ENCODE measurements at regions not wholly inside any gene's neighbourhood (a gene's known extent, or its start where the extent isn't known, plus 50 kb on each side); places are given as distances from the start of the nearest gene placed in this dataset.

DNA sequence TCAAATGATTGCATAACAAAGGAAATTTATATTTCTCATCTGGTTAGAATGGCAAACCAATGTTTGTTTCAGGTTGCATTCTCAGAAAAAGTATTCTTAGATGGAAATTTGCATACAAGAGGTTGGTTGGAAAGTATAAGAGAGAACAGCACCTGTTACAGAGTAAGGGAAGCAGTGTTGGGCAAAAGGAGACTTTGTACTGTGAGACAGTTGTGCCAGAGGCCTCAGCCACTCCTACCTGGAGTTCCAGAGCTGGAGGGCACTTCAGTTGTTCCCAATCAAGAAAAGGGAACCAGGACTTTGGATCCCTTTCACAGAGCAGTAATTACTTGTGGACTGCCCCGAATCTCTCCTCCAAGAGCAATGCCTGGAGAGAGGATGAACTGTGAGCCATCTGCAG is 81.8 kb downstream of the SPRY2 start:
- intact Hi-C loops (cut with DNase I; ENCODE audit: low total_unique reads): no loop called here
- DNase-seq: peak; percentile 58
- TF ChIP-seq EP300 (IDR thresholded peaks at IDR 0.05; ENCODE audit: low read depth): no peak
- no peak for TF ChIP-seq POLR2A (IDR thresholded peaks at IDR 0.05)
- TF ChIP-seq, protein P1, sequence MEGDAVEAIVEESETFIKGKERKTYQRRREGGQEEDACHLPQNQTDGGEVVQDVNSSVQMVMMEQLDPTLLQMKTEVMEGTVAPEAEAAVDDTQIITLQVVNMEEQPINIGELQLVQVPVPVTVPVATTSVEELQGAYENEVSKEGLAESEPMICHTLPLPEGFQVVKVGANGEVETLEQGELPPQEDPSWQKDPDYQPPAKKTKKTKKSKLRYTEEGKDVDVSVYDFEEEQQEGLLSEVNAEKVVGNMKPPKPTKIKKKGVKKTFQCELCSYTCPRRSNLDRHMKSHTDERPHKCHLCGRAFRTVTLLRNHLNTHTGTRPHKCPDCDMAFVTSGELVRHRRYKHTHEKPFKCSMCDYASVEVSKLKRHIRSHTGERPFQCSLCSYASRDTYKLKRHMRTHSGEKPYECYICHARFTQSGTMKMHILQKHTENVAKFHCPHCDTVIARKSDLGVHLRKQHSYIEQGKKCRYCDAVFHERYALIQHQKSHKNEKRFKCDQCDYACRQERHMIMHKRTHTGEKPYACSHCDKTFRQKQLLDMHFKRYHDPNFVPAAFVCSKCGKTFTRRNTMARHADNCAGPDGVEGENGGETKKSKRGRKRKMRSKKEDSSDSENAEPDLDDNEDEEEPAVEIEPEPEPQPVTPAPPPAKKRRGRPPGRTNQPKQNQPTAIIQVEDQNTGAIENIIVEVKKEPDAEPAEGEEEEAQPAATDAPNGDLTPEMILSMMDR (IDR thresholded peaks at IDR 0.05): no peak
- no peak for TF ChIP-seq POLR2AphosphoS5 (IDR thresholded peaks at IDR 0.05)
- H3K27me3 ChIP-seq: no peaks in the 10 kb centered on the region
- H3K27ac ChIP-seq: no peak overlapping the region
- in situ Hi-C loops (cut with MboI; ENCODE audit: low pct_ligation_motif_present in 1 of 4, low pct_unique_long_range_greater_than_20kb in 1 of 4, low sequenced_read_pairs in 3 of 4): no loop called here
- H3K4me3 ChIP-seq: no peak overlapping the region
- peaks cover 0 to 3% of the 10 kb centered on the region in 2 donors for H3K9me3 ChIP-seq
- no peaks in the 10 kb centered on the region for H3K36me3 ChIP-seq
- 33% methylated on average over 1 of the region's 1 CpG; no CpG with 5 or more reads in 1 of the 2 donors for WGBS, 2 donors (ENCODE audit: low coverage in 1 of 2)
- no peaks in the 10 kb centered on the region for H3K4me1 ChIP-seq

DNA sequence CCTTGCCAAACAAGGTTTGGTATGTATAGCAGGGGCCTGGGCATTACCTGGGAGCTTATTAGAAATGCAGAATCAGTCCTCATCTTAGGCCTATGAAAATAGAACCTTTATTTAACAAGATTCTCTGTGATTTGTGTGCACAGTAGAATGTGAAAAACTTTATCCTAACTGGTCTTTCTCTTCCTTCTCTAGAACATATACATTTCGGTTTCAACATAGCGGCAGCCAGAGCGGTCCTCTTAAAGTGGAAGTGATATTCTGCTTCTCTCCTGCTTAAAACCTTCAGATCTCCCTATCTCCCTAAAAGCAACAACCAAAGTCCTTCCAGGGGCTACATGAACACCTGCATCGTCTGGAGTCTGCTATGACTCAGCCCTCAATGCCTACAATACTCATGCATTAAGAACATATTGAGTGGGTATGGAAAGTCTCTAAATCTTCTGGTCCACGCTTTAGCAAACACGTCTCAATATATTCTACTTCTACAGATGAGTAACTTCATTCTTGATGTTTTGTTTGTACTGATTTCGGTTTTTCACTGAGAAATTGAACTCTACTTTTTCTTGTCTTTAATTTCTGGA is 84.5 kb downstream of the SPRY2 start:
- in situ Hi-C loops (cut with MboI; ENCODE audit: low pct_ligation_motif_present in 1 of 4, low pct_unique_long_range_greater_than_20kb in 1 of 4, low sequenced_read_pairs in 3 of 4): no loop called here

DNA sequence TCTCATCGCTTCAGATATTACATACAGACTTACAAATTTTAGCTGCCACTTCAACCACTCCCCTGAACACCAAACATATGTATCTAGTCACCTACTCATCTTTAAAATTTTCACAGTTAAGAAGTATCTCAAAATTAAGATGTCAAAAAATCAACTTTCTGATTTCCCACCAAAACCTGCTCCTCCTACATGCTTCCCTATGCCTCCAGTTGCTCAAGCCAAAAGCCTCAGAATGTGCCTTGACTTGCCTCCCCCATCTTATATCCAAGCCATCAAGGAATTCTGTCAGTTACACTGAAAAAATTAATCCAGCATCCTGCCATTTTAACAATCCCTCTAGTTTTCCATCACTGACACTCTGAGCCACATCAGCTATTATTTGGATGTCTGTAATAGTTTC is 85.0 kb downstream of the SPRY2 start:
- intact Hi-C loops (cut with DNase I; ENCODE audit: low total_unique reads) (no loop called here), in situ Hi-C loops (cut with MboI; ENCODE audit: low pct_ligation_motif_present in 1 of 4, low pct_unique_long_range_greater_than_20kb in 1 of 4, low sequenced_read_pairs in 3 of 4) (no loop called here)

More for the DNA sequence above, 84.5 kb downstream of the SPRY2 start:
- no peak for DNase-seq
- no peaks in the 10 kb centered on the region for H3K27me3 ChIP-seq
- no peak overlapping the region for H3K4me3 ChIP-seq
- TF ChIP-seq, protein P1 (IDR thresholded peaks at IDR 0.05): no peak
- TF ChIP-seq POLR2AphosphoS5 (IDR thresholded peaks at IDR 0.05) (no peak), EP300 (IDR thresholded peaks at IDR 0.05; ENCODE audit: low read depth) (no peak), POLR2A (IDR thresholded peaks at IDR 0.05) (no peak)
- H3K9me3 ChIP-seq: no peaks in the 10 kb centered on the region
- no peaks in the 10 kb centered on the region for H3K4me1 ChIP-seq
- 74 to 87% methylated on average over 7 of the region's 7 CpGs for WGBS, 2 donors (ENCODE audit: low coverage in 1 of 2)
- no peak overlapping the region for H3K27ac ChIP-seq
- intact Hi-C loops (cut with DNase I; ENCODE audit: low total_unique reads): no loop called here
- H3K36me3 ChIP-seq: no peaks in the 10 kb centered on the region

DNA sequence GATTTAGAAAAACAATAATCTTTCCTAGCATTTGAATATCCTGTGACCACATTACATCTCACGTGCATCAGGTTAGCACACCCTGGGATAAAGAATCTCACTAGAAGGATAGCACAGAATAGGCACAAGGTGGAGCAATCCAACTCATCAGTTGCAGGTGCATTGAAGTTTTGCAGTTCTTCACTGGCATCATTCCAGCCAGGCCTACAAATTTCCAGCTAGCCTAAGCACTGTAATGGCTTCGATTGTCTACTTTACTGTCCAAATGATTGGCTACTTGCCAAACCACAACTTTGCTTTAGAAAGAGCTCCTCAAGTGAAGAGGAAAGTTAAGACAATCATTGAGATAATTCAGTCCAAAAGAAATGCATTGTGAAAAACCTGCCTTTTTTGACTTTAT is 89.5 kb downstream of the SPRY2 start:
- no peak for DNase-seq
- intact Hi-C loops (cut with DNase I; ENCODE audit: low total_unique reads) (no loop called here), in situ Hi-C loops (cut with MboI; ENCODE audit: low pct_ligation_motif_present in 1 of 4, low pct_unique_long_range_greater_than_20kb in 1 of 4, low sequenced_read_pairs in 3 of 4) (no loop called here)
- Histone ChIP-seq H3K27me3 (no peaks in the 10 kb centered on the region), H3K4me3 (no peak overlapping the region), H3K9me3 (no peaks in the 10 kb centered on the region), H3K36me3 (no peaks in the 10 kb centered on the region), H3K4me1 (no peaks in the 10 kb centered on the region), H3K27ac (no peak overlapping the region)
- TF ChIP-seq EP300 (IDR thresholded peaks at IDR 0.05; ENCODE audit: low read depth): no peak
- TF ChIP-seq, protein P1 (IDR thresholded peaks at IDR 0.05): no peak
- TF ChIP-seq POLR2A (IDR thresholded peaks at IDR 0.05): no peak
- TF ChIP-seq POLR2AphosphoS5 (IDR thresholded peaks at IDR 0.05): no peak
- 0 to 52% methylated on average over 1 to 2 of the region's 2 CpGs for WGBS, 2 donors (ENCODE audit: low coverage in 1 of 2)

More for the DNA sequence above, 85.0 kb downstream of the SPRY2 start:
- H3K4me3 ChIP-seq: no peak overlapping the region
- no peaks in the 10 kb centered on the region for H3K36me3 ChIP-seq
- 85 to 86% methylated on average over 1 of the region's 1 CpG for WGBS, 2 donors (ENCODE audit: low coverage in 1 of 2)
- no peak for DNase-seq
- no peaks in the 10 kb centered on the region for H3K9me3 ChIP-seq
- no peak overlapping the region for H3K27ac ChIP-seq
- TF ChIP-seq EP300 (IDR thresholded peaks at IDR 0.05; ENCODE audit: low read depth) (no peak), POLR2AphosphoS5 (IDR thresholded peaks at IDR 0.05) (no peak), POLR2A (IDR thresholded peaks at IDR 0.05) (no peak)
- TF ChIP-seq, protein P1 (IDR thresholded peaks at IDR 0.05): no peak
- H3K4me1 ChIP-seq: no peaks in the 10 kb centered on the region
- H3K27me3 ChIP-seq: no peaks in the 10 kb centered on the region

All from transverse colon (tissue), 4 donors.